NCI-H82 (cell line): ENCODE measurements at regions not wholly inside any gene's neighbourhood (a gene's known extent, or its start where the extent isn't known, plus 50 kb on each side); places are given as distances from the start of the nearest gene placed in this dataset.
A peak's percentile ranks its signal among the peaks of the same experiment; 100 is the strongest.
"Not testable (repeated sequence)": the region's sequence is repeated elsewhere in the genome, so short reads cannot be mapped to it uniquely, and the experiment has no call there.

Experiments used
- DNase-seq: peaks from one replicate; lab custom pipeline; 2025; lab: John Stamatoyannopoulos, UW

DNA sequence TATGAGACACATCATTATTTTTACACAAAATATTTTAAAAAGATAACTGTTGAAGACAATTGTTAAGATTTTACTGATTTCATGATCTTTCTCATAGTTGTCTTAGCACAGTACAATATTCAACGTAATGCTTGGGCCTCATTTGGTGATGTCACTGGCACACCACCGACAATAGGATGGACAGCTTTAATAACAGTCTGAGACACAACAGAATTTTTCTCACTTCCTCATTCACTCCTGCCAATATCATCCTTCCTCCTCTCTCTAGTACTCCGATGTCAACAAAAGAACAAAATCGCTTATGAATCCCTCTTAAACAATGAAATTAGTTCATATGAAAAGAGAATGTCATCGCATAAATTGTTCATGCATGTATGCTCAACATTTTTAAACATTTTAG is 461.9 kb upstream of the CDH7 start:
- DNase-seq: no peak

DNA sequence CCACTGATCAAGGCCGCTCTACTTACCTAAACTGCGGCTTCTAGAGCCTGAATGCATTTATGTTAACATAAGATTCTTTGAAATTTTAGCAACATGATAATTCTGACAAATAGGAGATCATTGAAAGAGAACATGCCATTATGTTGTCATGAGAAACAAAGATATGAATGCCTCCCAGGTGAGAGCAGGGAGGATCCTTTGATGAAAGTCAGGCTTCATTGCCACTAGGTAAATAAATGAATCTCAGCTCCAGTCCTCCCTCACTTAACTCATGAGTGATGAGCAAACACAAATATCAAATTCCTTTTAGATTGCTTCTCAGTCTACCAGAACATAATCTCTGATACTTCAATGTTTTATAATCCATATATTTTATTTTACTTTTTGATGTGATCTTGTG is 463.2 kb upstream of the CDH7 start:
- DNase-seq: no peak

DNA sequence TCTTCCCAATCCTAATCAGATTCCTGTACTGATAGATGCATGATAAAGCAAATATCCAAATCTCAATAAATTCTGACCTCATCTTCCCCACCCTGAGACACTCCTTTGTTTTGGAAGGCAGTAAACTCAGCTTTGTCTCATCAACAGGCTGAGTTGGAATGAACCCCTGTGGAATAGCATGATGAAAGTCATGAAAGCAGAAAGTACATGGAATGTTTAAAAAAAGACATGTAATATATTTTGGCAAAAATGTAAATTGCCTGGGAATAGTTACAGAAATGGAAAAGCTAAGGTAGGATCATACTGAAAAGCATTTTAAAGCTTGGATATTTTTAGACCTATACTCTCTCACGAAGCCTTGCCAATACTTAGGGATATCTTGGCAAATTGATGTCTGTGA is 468.7 kb upstream of the CDH7 start:
- DNase-seq: no peak

DNA sequence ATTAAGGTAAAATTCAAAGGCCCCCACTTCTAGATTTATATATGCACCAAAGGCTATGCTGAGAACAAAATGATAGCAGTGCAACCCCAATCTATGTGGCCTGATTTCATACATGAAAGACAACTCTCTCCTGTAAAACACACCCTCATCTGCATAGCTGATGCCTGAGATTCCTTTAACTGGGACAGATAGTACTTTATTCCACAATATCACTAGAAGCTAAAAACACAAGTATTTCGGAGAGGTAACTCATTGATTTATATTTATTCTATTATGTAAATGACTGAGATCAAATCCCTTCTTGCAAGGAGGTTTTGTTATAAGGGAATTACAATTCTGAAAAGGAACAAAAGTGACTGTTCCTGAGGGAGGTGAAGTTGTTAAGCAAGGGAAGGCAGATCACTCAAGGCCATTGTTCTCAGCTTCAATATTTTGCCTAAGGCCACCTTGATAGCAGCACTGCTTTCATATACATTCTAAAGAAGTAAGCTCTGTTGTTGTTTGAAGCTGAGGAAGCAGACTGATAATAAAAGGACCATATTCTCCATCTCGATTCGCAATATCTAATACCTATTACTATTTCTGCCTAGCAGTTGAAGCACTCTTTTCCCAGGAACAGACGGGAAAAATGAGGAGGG is 471.0 kb upstream of the CDH7 start:
- DNase-seq: no peak

DNA sequence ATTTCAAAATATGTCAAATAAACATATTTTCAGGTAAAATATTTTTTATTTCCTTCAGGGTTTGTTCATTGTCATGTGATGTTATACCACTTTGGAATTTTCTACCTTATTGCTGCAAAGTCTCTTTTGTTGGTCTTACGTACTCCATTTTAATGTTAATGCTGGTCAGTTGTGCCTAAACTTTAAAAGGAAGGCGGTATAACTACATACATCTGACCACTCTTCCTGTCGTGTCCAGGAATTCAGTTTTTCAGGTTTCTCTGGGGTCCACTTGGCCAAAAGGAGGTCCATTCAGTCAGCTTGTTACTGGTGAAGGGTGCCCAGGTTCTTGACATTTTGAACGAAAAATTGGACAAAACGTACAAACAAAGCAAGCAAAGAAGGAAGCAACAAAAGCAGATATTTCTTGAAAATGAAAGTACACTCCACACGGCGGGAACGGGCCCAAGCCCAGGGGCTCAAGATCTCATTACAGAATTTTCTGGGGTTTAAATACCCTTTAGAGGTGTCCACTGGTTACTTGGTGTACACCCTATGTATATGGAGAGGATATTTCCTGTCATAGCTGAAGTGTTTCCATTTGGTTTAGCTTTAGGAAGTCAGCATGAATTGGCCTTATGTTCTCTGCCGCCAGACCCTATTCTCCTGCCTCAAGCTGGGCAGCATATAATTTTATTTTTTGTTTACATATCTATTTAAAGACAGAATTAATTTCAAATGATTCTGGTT is 471.7 kb upstream of the CDH7 start:
- no peak for DNase-seq

DNA sequence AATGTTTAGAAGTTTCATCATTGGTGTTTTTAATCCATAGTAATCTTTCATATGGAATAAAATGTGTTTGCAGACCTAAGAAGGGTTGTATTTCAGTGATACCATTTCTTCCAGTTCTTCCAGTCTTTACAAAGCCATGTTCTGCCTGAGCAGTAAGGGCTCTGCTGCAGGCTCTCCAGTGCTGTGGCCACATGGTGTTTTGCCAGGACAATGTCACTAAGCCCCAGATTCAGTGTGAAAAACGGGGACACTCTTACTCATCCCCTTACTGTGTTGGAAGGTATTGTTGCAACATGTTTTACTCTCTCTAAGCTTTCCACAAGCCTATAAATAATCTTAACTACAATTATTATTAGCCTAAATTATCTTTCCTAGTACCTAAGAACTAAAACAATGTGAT is 481.4 kb upstream of the CDH7 start:
- DNase-seq: no peak

DNA sequence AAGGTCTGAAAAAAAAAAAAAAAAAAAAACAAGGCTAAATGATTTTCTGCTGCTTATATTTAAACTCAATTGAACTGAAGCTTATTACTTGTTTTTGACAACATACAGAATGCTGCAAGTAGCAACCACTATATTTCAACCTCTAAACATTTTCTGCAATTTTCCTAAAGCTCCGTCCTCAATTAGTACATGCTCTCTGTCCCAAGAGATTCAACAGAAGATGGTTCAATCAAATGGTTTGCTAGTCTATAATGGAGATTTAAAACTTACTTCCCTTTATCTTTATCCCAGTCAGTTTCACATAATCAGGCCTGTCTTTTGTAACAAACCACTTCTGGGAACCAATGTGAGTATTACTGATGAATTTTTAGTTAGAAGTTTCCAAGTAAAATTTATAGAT is 485.1 kb upstream of the CDH7 start:
- no peak for DNase-seq

DNA sequence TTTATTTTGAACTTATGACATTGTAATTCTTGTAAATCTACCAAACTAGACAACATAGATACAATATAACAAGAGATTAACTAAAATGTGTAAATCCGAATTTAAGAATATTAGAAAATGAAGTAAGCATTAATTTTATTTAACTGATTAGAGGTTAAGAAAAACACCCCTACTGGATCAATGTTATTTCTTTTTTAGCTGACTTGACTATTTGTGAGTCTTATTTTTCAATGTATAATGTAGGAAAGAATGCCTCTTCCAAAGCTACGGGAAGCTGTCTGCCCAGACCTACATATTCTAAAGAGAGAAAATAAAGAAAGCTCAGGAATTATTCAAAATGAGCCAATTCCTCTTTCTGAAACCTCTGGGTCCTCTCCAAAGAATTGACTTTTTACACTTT is 490.8 kb upstream of the CDH7 start:
- DNase-seq: no peak

DNA sequence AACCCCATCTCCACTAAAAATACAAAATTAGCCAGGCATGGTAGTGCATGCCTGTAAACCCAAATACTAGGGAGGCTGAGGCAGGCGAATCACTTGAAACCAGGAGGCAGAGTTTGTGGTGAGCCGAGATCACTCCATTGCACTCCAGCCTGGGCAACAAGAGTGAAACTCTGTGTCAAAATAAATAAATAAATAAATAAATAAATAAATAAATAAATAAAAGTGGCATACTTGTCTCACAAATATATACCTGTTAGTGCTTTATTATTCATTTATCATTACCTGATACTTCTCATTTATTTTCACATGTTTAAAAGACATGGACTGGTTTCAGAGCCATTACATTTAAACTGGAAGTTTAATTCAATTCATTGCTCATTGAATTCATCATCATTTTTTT is 491.4 kb upstream of the CDH7 start:
- DNase-seq: no peak

DNA sequence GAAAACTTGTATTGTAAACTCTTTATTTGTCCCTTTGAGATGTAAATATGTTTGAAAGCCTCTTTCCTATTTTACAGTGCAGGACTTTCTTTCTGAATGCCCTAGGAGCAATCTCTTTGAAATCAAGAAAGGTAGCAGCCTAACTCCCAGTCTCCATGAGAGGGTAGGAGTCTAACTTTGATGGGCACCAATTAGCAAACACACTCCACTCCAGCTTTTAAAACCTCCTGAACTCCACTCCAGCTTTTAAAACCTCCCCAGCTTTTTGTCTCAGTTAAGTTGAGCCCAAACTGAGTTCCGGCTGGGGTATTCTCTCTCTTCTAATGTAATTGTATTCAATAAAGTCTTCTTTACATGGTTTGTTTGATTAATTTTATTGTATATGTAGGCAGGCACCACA is 493.7 kb upstream of the CDH7 start:
- DNase-seq: no peak

DNA sequence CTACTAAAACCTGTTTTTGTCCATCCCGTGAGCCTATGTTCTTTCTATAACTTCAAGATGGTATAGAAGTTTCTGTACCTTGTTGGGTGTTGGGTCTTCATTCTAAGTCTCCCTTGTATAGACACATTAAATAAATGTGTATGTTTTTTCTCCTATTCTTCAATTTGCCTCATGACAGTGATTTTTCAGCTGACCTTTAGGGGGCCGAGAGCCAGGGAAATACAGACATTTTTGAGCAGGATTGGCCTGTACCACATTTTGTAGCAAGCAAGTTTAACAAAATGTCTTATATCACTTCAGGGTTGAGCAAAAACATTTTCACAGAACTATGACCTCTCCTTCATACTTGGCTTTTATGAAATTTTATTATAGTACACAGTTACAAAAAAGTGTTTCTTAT is 495.4 kb upstream of the CDH7 start:
- DNase-seq: no peak

DNA sequence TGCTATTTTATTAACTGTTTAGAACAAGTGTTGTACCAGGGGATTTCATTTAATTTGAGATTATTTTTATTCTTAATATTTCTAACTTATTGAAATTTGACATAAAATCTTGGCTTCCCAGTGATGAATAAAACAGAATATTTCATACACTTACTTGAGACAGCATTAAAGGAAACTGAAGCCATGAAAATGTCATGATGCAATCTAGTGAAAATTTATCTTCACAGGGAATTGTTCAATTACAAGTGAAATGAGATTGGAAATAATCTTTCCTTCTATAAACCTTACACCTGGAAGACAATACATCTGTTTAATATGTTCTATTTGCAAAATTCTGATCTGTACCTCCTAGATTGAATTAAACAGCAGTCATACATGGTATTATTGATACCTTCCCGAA is 511.0 kb upstream of the CDH7 start:
- DNase-seq: no peak

DNA sequence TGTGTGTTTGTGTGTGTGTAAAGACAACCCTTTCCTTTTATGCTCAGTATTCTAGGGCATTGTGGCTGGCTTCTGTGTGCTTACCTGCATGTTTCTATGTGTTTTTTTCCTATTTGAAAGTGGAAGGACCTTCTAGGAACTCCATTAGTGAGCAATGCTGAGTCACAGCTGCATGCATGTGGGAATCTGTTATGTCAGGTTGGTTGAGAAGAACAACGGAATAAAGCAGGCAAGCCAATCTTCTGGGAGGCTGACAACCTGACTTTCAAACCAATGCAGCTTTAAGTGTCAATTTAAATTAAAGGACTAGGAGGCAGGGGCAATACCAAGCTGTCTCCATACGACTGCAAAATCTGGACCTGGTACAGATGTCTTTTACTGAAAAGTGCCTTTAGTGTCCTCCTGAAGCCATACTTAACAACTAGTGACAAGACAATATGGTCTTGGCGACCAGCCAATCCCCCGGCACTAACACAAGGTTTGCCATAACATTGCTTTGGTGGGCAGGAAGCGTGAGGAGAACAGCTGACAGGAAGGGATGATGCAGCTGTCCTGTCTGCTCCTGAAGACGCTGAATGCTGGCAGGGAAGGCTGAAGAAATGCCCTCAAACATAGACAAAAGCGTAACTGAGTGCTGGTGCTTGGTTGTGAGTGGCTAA is 514.7 kb upstream of the CDH7 start:
- peak; percentile 67 for DNase-seq

DNA sequence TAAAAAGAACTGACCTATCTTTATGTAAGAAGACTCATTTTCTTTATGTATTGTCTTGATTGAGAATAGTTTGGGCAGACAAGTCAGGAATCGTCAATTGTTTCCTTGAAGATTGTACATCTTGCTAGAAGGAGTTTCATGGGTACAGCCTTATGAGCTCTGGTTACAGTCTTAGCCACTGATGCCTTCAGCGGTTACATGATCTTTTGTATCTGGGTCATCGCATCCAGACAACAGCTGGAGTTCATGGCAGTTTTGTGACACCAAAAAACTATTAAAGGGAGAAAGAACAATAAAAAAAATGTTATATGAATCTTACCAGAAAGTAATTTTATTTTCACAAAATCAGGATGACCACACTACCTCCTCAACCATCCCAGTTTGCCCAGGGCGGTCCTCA is 520.5 kb upstream of the CDH7 start:
- DNase-seq: no peak

DNA sequence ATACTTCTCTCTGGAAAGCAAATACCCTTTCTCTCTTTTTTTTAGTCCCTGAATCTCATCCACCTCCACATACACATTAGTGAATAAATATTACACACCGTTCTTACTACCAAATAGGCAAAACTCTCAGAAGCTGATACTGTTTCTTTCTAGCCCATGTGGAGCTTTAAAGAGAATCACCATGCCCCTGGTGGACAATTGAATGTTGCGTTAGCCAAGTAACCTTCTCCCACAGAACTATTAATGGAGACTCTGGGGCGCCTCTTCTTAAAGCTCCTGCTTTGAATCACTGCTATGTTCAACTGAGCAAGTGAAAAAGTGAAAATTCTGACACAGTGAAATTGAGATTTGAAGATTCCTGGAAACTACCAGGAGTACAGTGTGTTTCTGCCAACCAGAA is 522.8 kb upstream of the CDH7 start:
- no peak for DNase-seq

DNA sequence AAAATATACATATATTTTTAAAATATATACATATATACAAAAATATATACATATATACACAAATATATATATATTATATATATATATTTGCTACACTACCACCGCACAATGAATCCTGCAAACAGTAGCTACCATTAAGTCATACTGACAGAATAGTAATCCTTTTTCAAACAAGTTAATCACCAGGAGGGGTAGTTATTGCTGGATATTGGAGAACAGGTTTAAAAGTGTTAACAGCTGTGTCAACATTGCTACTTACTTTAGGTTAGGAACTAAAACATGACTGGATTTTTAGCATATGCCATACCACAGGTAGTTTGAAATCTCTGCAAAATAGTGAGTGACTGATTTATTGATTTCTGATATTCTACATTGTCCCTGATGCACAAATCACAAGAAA is 529.1 kb upstream of the CDH7 start:
- no peak for DNase-seq

DNA sequence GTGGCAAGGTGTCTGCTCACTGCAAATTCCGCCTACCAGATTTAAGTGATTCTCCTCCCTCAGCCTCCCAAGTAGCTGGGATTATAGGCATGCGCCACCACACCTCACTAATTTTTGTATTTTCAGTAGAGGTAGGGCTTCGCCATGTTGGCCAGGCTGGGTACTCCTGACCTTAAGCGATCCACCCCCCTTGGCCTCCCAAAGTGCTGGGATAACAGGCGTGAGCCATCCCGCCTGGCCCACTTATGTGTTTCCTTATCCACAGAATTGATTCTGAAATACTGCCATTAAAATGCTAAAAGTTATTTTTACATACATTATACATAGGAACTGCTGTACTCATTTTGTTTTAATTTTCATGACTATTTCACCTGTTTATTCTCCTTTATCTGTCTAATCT is 529.7 kb upstream of the CDH7 start:
- DNase-seq: no peak

DNA sequence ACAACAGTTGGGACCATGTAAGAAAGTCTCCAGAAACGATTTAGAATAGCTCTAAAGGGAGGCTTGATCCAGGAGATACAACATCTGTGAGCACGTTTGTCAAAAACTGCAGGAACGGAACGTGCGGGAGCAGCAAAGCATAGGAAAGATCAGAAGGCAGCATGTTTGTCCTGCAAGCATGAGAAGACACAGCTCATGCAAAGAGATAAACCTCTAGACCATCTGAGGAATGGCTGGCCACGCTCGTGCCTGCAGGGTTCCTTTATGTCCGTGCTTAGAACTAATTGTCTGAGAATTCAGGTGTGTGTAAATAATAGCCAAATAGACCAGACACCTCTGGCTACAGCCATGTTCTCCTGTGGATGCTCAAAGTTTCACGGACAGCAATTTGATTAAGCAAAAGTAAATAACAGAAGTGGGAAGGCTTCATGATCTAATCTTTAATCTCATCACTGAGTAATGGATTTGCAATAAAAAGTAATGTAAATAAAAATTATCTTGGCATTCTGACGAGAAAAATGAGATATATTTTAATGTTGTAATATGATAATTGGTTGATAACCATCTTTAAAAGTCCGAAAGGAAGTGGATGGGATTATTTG is 534.8 kb upstream of the CDH7 start:
- no peak for DNase-seq

DNA sequence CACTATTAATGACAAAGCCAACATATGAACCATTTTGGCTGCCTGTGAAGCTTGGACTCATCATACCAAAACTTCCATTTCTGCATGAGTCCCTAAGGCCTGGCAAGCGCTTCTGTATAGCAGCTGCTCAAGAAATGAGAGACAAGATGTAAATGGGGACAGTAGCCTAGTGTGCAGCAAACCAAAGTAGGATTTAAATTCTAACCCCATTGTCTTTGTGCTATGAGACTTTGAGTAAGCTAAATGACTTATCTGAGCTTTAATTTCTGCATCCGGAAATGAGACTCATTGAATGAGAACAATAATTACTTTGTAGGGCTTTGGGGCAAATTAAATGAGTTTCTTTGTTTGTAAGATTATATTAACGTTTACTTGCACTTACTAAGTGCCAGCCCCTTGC is 536.4 kb upstream of the CDH7 start:
- no peak for DNase-seq

DNA sequence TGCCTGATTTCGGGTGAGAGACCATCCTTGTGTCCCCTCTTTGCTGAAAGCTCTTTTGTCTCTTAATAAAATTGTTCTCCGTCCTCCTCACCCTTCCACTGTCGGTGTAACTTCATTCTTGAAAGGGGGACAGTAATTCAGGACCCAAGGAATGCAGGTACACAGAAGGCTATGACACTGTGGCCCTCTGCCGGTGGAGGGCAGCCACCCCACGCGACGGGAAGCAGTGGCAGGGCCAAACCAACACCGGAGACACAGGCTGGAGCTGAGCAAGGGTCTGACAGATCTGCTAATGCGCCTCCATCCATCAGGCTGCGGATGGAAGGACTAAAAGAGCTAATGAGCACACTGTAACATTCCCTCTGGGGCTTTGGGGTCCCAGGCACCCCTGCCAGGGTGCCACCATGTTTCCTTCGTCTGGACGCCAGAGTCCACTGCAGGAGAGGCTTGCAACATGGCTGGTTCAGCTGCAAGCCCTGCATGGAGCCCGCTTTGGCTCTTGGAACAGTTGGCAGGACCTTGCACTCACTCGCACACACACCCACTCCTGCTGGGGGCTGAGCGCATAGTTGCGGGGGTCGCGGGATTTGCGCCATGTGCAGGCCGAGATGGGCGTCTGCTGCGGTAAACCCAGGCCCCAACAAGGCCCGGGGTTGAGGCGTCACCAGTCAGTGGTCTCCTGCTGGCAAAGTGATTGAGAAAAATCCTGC is 544.1 kb upstream of the CDH7 start:
- DNase-seq: peak; percentile 39

DNA sequence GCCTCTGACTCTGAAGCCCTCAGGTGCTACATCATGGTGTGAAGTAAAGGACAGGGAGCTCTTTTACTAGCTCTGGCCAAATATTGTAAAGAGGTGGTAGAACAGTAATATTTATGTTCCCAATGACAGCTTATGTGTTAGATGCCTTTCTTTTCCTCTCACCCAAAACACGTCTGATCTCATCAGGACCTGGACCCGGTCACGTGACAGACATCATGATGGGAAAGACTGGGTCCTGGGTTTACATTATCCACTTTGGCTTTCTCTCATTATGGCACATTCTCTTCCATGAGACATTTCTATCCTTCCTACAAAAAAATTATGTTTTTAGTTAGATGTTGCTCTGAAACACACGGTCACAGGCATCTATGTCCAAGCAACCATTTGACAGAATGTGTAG is 548.7 kb upstream of the CDH7 start:
- no peak for DNase-seq

DNA sequence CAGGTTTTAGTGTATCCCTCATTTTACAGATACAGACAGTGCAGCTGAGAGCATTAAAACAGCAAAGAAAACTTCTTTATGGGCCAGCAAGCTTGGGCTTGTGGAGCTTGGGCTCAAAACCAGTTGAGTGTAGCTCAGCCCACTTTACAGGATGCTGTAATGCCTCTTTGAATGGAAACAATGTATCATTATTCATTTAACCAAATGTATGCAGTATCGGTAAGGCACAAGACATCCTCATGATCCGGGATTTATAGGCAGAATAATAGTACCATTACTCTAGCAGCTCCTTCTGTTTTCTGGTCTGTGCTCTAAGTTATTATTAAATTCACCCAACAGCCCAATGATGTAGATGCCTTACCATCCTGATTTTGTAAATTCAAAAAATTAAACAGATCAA is 575.1 kb upstream of the CDH7 start:
- DNase-seq: no peak

DNA sequence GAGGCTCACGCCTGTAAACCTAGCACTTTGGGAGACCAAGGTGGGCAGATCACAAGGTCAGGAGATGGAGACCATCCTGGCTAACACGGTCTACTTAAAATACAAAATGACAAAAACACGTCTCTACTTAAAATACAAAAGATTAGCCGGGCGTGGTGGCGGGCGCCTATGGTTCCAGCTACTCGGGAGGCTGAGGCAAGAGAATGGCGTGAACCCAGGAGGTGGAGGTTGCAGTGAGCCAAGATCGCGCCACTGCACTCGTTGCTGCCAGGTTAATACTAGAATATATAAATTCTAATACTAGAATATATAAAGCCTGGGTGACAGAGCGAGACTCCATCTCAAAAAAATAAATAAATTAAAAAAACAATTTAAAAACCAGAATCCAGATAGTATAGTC is 588.7 kb upstream of the CDH7 start:
- DNase-seq: not testable (repeated sequence)
